Activated naive CD4-positive, alpha-beta T cell treated with anti-CD3 and anti-CD28 coated beads, Interleukin-2, amount 10 ng/mL, durations not matched to agents 7 days and 5 days (primary cell): ENCODE measurements at regions not wholly inside any gene's neighbourhood (a gene's known extent, or its start where the extent isn't known, plus 50 kb on each side); places are given as distances from the start of the nearest gene placed in this dataset.

ENCODE experiments used
- CTCF ChIA-PET: fragments of 350-600 bp; sonication (Branson Sonifier 250); formaldehyde crosslinking; loops from one replicate; lab custom pipeline; 2021; ENCODE audit warnings: antibody characterized with exemption; lab: Charles Lee
- DNase-seq: peaks from one replicate; pipeline ENCODE4 v3.0.0-alpha.2; 2020
- H3K27ac Mint-ChIP-seq: one replicate; pipeline ENCODE4 v1.8.0; 2021; ENCODE audit warnings: mild to moderate bottlenecking, moderate library complexity, mixed read lengths
- H3K27me3 Mint-ChIP-seq: one replicate; pipeline ENCODE4 v1.8.0; 2021; ENCODE audit warnings: mild to moderate bottlenecking, mixed read lengths
- H3K36me3 Mint-ChIP-seq: one replicate; pipeline ENCODE4 v1.8.0; 2021; ENCODE audit warnings: mixed read lengths
- H3K4me1 Mint-ChIP-seq: one replicate; pipeline ENCODE4 v1.8.0; 2021; ENCODE audit warnings: mixed read lengths
- H3K4me3 Mint-ChIP-seq: one replicate; pipeline ENCODE4 v1.8.0; 2021; ENCODE audit warnings: mild to moderate bottlenecking, moderate library complexity, mixed read lengths
- H3K9me3 Mint-ChIP-seq: one replicate; pipeline ENCODE4 v1.8.0; 2021; ENCODE audit warnings: mixed read lengths

- Mint-ChIP-seq H3K27me3 (peaks cover 22% of the 10 kb centered on the region), H3K27ac (no peak overlapping the region), H3K4me1 (no peaks in the 10 kb centered on the region), H3K36me3 (no peaks in the 10 kb centered on the region), H3K4me3 (no peak overlapping the region), H3K9me3 (no peaks in the 10 kb centered on the region)
- DNase-seq = no peak
- CTCF ChIA-PET = no interaction called here
Measured at GRCh38 chr10:32112055-32112454, 55.8 kb upstream of the KIF5B start.

GRCh38 chr10:32111585-32111984, 55.4 kb upstream of the KIF5B start:
- no peak for DNase-seq

GRCh38 chr10:32110790-32111189, 54.6 kb upstream of the KIF5B start:
- no peaks in the 10 kb centered on the region for H3K9me3 Mint-ChIP-seq
- H3K4me3 Mint-ChIP-seq = no peak overlapping the region
- H3K27ac Mint-ChIP-seq = no peak overlapping the region
- DNase-seq = no peak
- peaks cover 20% of the 10 kb centered on the region for H3K27me3 Mint-ChIP-seq
- no peaks in the 10 kb centered on the region for H3K4me1 Mint-ChIP-seq
- no peaks in the 10 kb centered on the region for H3K36me3 Mint-ChIP-seq
- CTCF ChIA-PET = no interaction called here

More at GRCh38 chr10:32111585-32111984, 55.4 kb upstream of the KIF5B start:
- CTCF ChIA-PET = no interaction called here
- H3K27ac Mint-ChIP-seq = no peak overlapping the region
- H3K4me1 Mint-ChIP-seq = no peaks in the 10 kb centered on the region
- no peak overlapping the region for H3K4me3 Mint-ChIP-seq
- H3K27me3 Mint-ChIP-seq = peaks cover 22% of the 10 kb centered on the region
- H3K9me3 Mint-ChIP-seq = no peaks in the 10 kb centered on the region
- H3K36me3 Mint-ChIP-seq = no peaks in the 10 kb centered on the region

- peaks cover 9% of the 10 kb centered on the region for H3K27me3 Mint-ChIP-seq
- CTCF ChIA-PET = no interaction called here
- DNase-seq = no peak
- no peaks in the 10 kb centered on the region for H3K36me3 Mint-ChIP-seq
- no peaks in the 10 kb centered on the region for H3K9me3 Mint-ChIP-seq
- H3K4me1 Mint-ChIP-seq = no peaks in the 10 kb centered on the region
- H3K27ac Mint-ChIP-seq = no peak overlapping the region
- no peak overlapping the region for H3K4me3 Mint-ChIP-seq
Measured at GRCh38 chr10:32109603-32110002, 53.4 kb upstream of the KIF5B start.
